ENCODE measurements at regions not wholly inside any gene's neighbourhood (a gene's known extent, or its start where the extent isn't known, plus 50 kb on each side); places are given as distances from the start of the nearest gene placed in this dataset.

DNA sequence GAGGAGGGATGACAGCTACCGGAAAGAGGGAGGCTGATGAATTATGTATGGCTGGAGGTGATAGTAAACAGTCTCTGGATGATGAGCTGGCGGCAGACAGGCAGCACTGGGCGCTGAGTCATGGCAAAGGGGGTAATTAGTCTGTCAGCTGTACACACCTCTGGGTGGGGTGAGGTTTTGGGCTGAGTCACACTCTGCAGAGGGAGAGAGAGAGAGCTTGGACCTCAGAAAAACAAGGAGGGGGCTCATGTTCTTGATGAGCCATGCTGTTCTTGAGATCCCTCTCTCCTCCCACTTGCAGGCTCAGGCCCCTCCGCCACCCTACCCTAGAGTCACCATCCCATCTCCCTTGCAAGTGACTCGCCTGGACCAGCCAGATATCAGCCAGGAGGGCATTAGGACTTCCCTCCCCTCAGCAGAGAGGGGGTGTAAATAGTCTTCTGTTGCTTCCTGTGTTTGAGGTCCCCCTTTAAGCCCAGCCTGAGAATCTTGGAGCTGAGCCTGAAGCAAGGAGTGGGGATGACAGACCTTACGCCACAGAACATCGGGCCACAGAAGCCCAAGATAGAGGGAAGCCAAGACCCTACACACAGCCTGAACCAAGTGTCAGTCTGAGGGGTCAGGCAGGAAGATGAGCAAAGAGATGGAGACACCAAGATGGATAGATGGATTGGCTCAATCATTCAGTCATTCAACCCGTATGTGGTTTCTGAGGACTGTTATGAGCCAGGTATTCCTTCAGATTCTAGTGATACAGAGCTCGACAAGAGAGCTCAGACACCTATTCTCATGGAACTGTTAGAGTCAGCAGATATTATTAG lies 383.2 kb upstream of the CCL2 start:
- TF ChIP-seq, protein P1, sequence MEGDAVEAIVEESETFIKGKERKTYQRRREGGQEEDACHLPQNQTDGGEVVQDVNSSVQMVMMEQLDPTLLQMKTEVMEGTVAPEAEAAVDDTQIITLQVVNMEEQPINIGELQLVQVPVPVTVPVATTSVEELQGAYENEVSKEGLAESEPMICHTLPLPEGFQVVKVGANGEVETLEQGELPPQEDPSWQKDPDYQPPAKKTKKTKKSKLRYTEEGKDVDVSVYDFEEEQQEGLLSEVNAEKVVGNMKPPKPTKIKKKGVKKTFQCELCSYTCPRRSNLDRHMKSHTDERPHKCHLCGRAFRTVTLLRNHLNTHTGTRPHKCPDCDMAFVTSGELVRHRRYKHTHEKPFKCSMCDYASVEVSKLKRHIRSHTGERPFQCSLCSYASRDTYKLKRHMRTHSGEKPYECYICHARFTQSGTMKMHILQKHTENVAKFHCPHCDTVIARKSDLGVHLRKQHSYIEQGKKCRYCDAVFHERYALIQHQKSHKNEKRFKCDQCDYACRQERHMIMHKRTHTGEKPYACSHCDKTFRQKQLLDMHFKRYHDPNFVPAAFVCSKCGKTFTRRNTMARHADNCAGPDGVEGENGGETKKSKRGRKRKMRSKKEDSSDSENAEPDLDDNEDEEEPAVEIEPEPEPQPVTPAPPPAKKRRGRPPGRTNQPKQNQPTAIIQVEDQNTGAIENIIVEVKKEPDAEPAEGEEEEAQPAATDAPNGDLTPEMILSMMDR (IDR thresholded peaks at IDR 0.05), result no peak
- TF ChIP-seq POLR2AphosphoS5 (IDR thresholded peaks at IDR 0.05), result no peak
